SK-N-SH (cell line): ENCODE measurements at regions not wholly inside any gene's neighbourhood (a gene's known extent, or its start where the extent isn't known, plus 50 kb on each side); places are given as distances from the start of the nearest gene placed in this dataset.

Experiments used
- CTCF ChIA-PET: fragments of 300-600, 350-600 bp; formaldehyde crosslinking; extraction: SDS; loops from one replicate; lab custom pipeline; 2021; lab: Yijun Ruan, JAX
- POLR2A ChIA-PET: fragments of 350-600 bp; sonication (Branson Sonifier 250); formaldehyde crosslinking; extraction: SDS; loops from one replicate; lab custom pipeline; 2020; ENCODE audit warnings: antibody characterized with exemption, inconsistent platforms; lab: Yijun Ruan, JAX
- DNase-seq: peaks from one replicate; pipeline ENCODE4 v3.0.0; 2012
- H2AFZ ChIP-seq: fragments of 200-600 bp; sonication (generic); 2 replicates; pipeline ENCODE4 v1.8.1; 2016; ENCODE audit warnings: antibody characterized with exemption, mild to moderate bottlenecking, low read depth
- H3F3A ChIP-seq: fragments of 200-600 bp; sonication (generic); replicated peaks from 2 replicates; pipeline ENCODE3; 2016; ENCODE audit warnings: antibody characterized with exemption, mild to moderate bottlenecking; ENCODE audit not compliant: insufficient read depth
- H3K27ac ChIP-seq, 2 experiments: fragments of 200-500 bp in 1 of 2; fragments of 200-600 bp in 1 of 2; sonication (Bioruptor generic) in 1 of 2; sonication (generic), shearing (Covaris generic) in 1 of 2; 2 replicates each; pipeline versions ENCODE4 v1.5.1 to v1.6.1; 2014 to 2016; ENCODE audit warnings: low read depth in 2 of 2, inconsistent platforms in 1 of 2, low read length in 1 of 2, mild to moderate bottlenecking in 1 of 2, mixed read lengths in 1 of 2
- H3K27me3 ChIP-seq: fragments of 200-600 bp; sonication (generic), shearing (Covaris generic); 2 replicates; pipeline ENCODE4 v1.6.1; 2016; ENCODE audit warnings: mixed run types; ENCODE audit not compliant: insufficient read depth
- H3K36me3 ChIP-seq, 2 experiments: fragments of 200-500 bp in 1 of 2; fragments of 200-600 bp in 1 of 2; sonication (Bioruptor generic) in 1 of 2; sonication (generic) in 1 of 2; replicated peaks in 1 of 2; 2 replicates each; pipeline versions ENCODE3 to v1.5.1; 2014 to 2016; ENCODE audit warnings: low read length in 1 of 2, mild to moderate bottlenecking in 1 of 2; ENCODE audit not compliant: insufficient read depth in 2 of 2, control insufficient read depth in 1 of 2
- H3K4me1 ChIP-seq, 2 experiments: fragments of 200-500 bp in 1 of 2; fragments of 200-600 bp in 1 of 2; sonication (Bioruptor generic) in 1 of 2; sonication (generic), shearing (Covaris generic) in 1 of 2; 2 replicates each; pipeline versions ENCODE4 v1.5.1 to v1.6.1; 2014 to 2016; ENCODE audit warnings: low read depth in 1 of 2, low read length in 1 of 2, mixed run types in 1 of 2; ENCODE audit not compliant: insufficient read depth in 2 of 2, control insufficient read depth in 1 of 2
- H3K4me2 ChIP-seq: fragments of 200-600 bp; sonication (generic), shearing (Covaris generic); 2 replicates; pipeline ENCODE4 v1.6.1; 2017; ENCODE audit warnings: mixed run types
- H3K4me3 ChIP-seq, 2 experiments: fragments of 200-500 bp in 1 of 2; fragments of 200-600 bp in 1 of 2; sonication (Bioruptor generic) in 1 of 2; sonication (generic), shearing (Covaris generic) in 1 of 2; 2 replicates each; pipeline versions ENCODE4 v1.5.1 to v1.8.1; 2014 to 2016; ENCODE audit warnings: low read depth in 2 of 2, inconsistent platforms in 1 of 2, low read length in 1 of 2, mild to moderate bottlenecking in 1 of 2, mixed read lengths in 1 of 2, moderate library complexity in 1 of 2
- H3K79me2 ChIP-seq: fragments of 200-600 bp; sonication (generic); 2 replicates; pipeline ENCODE4 v1.8.1; 2017; ENCODE audit warnings: mild to moderate bottlenecking; ENCODE audit not compliant: insufficient read depth
- H3K9ac ChIP-seq: fragments of 200-600 bp; sonication (generic); 2 replicates; pipeline ENCODE4 v1.6.1; 2017; ENCODE audit warnings: mixed run types
- H3K9me2 ChIP-seq: fragments of 200-600 bp; sonication (generic); 2 replicates; pipeline ENCODE4 v1.6.1; 2017; ENCODE audit warnings: mixed run types
- H3K9me3 ChIP-seq: fragments of 200-600 bp; sonication (generic); 2 replicates; pipeline ENCODE4 v1.6.1; 2017; ENCODE audit warnings: mixed run types, mild to moderate bottlenecking, moderate library complexity
- H4K20me1 ChIP-seq: fragments of 200-600 bp; sonication (generic); 2 replicates; pipeline ENCODE4 v1.6.1; 2017; ENCODE audit warnings: mild to moderate bottlenecking, mixed run types; ENCODE audit not compliant: insufficient read depth
- MEF2A ChIP-seq: IDR thresholded peaks from 2 replicates; pipeline ENCODE4 v1.4.0; 2012; ENCODE audit warnings: low read depth, borderline replicate concordance
- MXI1 ChIP-seq: IDR thresholded peaks from 2 replicates; pipeline ENCODE4 v1.6.1; 2012; ENCODE audit warnings: mild to moderate bottlenecking, low read depth, low read length, improper control_type of control experiment
- RAD21 ChIP-seq: IDR thresholded peaks from 2 replicates; pipeline ENCODE4 v1.6.1; 2012; ENCODE audit warnings: mild to moderate bottlenecking, low read length
- RFX5 ChIP-seq: IDR thresholded peaks from 2 replicates; pipeline ENCODE4 v1.6.1; 2012; ENCODE audit warnings: mild to moderate bottlenecking, improper control_type of control experiment, low read length
- SMC3 ChIP-seq: IDR thresholded peaks from 2 replicates; pipeline ENCODE4 v1.6.1; 2012; ENCODE audit warnings: low read depth, low read length, improper control_type of control experiment
- TCF12 ChIP-seq: IDR thresholded peaks from 2 replicates; pipeline ENCODE4 v1.4.0; 2012
- WGBS: methylation state at CpG from one replicate; pipeline ENCODE4 v1.1.6; 2017; ENCODE audit warnings: low lambda C conversion rate; 5-methylcytosine and 5-hydroxymethylcytosine counted together
- TF ChIP-seq, protein P1 (sequence below): IDR thresholded peaks from 2 replicates; pipeline ENCODE4 v1.6.1; 2012; ENCODE audit warnings: mild to moderate bottlenecking, low read depth, low read length, moderate library complexity
- TF ChIP-seq, protein P2 (sequence below): fragments of 200-600 bp; sonication (generic); IDR thresholded peaks from 2 replicates; pipeline ENCODE4 v1.6.1; 2017; ENCODE audit warnings: antibody characterized with exemption, mild to moderate bottlenecking, moderate library complexity
- TF ChIP-seq, protein P3 (sequence below): IDR thresholded peaks from 2 replicates; pipeline ENCODE4 v1.4.0; 2012; ENCODE audit warnings: low read depth
- TF ChIP-seq, protein P4 (sequence below): IDR thresholded peaks from 2 replicates; pipeline ENCODE4 v1.4.0; 2012; ENCODE audit warnings: low read depth, borderline replicate concordance
- TF ChIP-seq, protein P5 (sequence below): fragments of 150-350 bp; IDR thresholded peaks from 2 replicates; pipeline ENCODE4 v1.6.1; 2016; ENCODE audit warnings: mild to moderate bottlenecking, low read depth, low read length

DNA sequence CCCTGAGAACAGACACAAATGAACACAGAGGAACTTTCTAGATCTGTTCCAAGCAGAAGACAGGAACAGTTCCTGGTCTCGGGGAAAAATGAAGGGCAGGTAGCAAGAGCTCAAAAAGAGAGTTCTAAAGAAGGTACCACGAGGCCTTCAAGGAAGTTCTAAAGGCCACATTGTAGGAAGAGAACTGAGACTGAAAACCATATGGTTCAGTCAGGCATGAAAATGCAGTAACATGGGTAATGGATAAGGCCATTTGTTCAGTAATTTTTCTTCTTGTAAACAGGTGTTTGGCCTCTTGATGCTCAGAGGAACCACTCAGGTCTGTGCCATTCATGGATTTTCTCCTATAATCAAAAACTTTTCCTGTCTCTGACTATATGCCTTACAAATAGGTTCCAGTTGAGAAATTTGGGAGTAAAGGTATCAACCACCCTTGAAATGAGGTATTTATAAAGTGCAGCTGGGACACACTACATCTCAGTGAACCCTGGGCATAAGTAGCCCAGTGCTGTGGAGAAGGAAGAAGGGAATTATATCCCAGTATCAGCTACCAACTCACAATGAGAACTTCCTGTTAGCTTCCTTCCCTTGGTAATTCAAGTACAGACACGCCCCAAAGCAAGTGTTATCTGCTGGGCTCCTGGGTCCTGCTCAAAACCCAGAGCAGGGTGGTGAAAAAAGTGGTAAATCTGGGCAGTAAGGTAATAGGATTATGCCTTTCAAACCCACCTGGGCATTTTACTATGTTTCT is 277.9 kb downstream of the KLHL13 start:
- TF ChIP-seq, protein P1, sequence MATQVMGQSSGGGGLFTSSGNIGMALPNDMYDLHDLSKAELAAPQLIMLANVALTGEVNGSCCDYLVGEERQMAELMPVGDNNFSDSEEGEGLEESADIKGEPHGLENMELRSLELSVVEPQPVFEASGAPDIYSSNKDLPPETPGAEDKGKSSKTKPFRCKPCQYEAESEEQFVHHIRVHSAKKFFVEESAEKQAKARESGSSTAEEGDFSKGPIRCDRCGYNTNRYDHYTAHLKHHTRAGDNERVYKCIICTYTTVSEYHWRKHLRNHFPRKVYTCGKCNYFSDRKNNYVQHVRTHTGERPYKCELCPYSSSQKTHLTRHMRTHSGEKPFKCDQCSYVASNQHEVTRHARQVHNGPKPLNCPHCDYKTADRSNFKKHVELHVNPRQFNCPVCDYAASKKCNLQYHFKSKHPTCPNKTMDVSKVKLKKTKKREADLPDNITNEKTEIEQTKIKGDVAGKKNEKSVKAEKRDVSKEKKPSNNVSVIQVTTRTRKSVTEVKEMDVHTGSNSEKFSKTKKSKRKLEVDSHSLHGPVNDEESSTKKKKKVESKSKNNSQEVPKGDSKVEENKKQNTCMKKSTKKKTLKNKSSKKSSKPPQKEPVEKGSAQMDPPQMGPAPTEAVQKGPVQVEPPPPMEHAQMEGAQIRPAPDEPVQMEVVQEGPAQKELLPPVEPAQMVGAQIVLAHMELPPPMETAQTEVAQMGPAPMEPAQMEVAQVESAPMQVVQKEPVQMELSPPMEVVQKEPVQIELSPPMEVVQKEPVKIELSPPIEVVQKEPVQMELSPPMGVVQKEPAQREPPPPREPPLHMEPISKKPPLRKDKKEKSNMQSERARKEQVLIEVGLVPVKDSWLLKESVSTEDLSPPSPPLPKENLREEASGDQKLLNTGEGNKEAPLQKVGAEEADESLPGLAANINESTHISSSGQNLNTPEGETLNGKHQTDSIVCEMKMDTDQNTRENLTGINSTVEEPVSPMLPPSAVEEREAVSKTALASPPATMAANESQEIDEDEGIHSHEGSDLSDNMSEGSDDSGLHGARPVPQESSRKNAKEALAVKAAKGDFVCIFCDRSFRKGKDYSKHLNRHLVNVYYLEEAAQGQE, result no peak
- TF ChIP-seq, protein P2, sequence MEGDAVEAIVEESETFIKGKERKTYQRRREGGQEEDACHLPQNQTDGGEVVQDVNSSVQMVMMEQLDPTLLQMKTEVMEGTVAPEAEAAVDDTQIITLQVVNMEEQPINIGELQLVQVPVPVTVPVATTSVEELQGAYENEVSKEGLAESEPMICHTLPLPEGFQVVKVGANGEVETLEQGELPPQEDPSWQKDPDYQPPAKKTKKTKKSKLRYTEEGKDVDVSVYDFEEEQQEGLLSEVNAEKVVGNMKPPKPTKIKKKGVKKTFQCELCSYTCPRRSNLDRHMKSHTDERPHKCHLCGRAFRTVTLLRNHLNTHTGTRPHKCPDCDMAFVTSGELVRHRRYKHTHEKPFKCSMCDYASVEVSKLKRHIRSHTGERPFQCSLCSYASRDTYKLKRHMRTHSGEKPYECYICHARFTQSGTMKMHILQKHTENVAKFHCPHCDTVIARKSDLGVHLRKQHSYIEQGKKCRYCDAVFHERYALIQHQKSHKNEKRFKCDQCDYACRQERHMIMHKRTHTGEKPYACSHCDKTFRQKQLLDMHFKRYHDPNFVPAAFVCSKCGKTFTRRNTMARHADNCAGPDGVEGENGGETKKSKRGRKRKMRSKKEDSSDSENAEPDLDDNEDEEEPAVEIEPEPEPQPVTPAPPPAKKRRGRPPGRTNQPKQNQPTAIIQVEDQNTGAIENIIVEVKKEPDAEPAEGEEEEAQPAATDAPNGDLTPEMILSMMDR, result no peak
- TF ChIP-seq MEF2A, result no peak
- TF ChIP-seq MXI1, result no peak
- TF ChIP-seq, protein P3, sequence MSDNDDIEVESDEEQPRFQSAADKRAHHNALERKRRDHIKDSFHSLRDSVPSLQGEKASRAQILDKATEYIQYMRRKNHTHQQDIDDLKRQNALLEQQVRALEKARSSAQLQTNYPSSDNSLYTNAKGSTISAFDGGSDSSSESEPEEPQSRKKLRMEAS, result no peak
- no peak for TF ChIP-seq SMC3
- H3K9me2 ChIP-seq, result no peaks in the 10 kb centered on the region
- H3K4me2 ChIP-seq, result no peak overlapping the region
- no peak overlapping the region for H3K9ac ChIP-seq
- no peak overlapping the region for H3K4me3 ChIP-seq
- no peaks in the 10 kb centered on the region for H3K9me3 ChIP-seq
- H3K79me2 ChIP-seq, result no peaks in the 10 kb centered on the region
- ChIA-PET POLR2A (no interaction called here), CTCF (no interaction called here)
- H3K36me3 ChIP-seq, result no peaks in the 10 kb centered on the region
- no peak overlapping the region for H3K27ac ChIP-seq
- no peaks in the 10 kb centered on the region for H3K27me3 ChIP-seq
- 5% methylated on average over 3 of the region's 3 CpGs for WGBS
- no peaks in the 10 kb centered on the region for H3F3A ChIP-seq
- H2AFZ ChIP-seq, result no peak overlapping the region
- DNase-seq, result no peak
- no peaks in the 10 kb centered on the region for H3K4me1 ChIP-seq
- no peaks in the 10 kb centered on the region for H4K20me1 ChIP-seq

DNA sequence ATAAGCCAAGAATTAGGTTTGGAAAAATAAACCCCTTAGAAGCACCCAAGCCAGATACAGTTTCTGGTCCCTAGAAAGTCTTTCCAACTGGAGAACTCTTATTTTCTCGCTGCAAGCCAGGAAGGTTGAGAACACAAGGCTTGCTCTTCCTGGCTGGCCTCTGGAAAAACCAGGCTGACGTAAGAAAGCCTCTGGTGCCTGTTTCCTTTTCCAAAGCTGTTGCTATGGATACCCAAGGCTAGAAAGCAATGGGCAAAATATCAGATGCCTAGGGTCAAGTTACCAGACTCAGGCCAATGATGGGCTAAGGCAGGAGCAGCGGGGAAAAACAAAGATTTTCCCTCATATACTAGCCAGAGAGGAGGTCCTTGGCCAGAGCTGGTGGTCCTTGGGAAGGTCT is 281.6 kb downstream of the KLHL13 start:
- no peaks in the 10 kb centered on the region for H3K9me2 ChIP-seq
- H3K79me2 ChIP-seq, result no peaks in the 10 kb centered on the region
- ChIA-PET POLR2A (no interaction called here), CTCF (no interaction called here)
- H3K4me1 ChIP-seq, result no peaks in the 10 kb centered on the region
- no peak overlapping the region for H3K4me3 ChIP-seq
- H2AFZ ChIP-seq, result no peak overlapping the region
- no peaks in the 10 kb centered on the region for H3K9me3 ChIP-seq
- no peaks in the 10 kb centered on the region for H3K36me3 ChIP-seq
- H3K4me2 ChIP-seq, result no peak overlapping the region
- no peak overlapping the region for H3K27ac ChIP-seq
- no peaks in the 10 kb centered on the region for H4K20me1 ChIP-seq
- no peaks in the 10 kb centered on the region for H3F3A ChIP-seq
- H3K27me3 ChIP-seq, result no peaks in the 10 kb centered on the region
- DNase-seq, result no peak
- WGBS, result 12% methylated on average over 3 of the region's 3 CpGs
- no peak for TF ChIP-seq MXI1
- no peak for TF ChIP-seq TCF12
- TF ChIP-seq, protein P4, sequence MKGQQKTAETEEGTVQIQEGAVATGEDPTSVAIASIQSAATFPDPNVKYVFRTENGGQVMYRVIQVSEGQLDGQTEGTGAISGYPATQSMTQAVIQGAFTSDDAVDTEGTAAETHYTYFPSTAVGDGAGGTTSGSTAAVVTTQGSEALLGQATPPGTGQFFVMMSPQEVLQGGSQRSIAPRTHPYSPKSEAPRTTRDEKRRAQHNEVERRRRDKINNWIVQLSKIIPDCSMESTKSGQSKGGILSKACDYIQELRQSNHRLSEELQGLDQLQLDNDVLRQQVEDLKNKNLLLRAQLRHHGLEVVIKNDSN, result no peak
- TF ChIP-seq, protein P5, sequence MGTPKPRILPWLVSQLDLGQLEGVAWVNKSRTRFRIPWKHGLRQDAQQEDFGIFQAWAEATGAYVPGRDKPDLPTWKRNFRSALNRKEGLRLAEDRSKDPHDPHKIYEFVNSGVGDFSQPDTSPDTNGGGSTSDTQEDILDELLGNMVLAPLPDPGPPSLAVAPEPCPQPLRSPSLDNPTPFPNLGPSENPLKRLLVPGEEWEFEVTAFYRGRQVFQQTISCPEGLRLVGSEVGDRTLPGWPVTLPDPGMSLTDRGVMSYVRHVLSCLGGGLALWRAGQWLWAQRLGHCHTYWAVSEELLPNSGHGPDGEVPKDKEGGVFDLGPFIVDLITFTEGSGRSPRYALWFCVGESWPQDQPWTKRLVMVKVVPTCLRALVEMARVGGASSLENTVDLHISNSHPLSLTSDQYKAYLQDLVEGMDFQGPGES, result no peak
- no peak for TF ChIP-seq SMC3
- no peak for TF ChIP-seq RFX5
- no peak for TF ChIP-seq RAD21
- TF ChIP-seq, all 33 proteins: peak for 0
- H3K9ac ChIP-seq, result no peak overlapping the region
